Choroid plexus epithelial cell (primary cell): ENCODE measurements at regions not wholly inside any gene's neighbourhood (a gene's known extent, or its start where the extent isn't known, plus 50 kb on each side); places are given as distances from the start of the nearest gene placed in this dataset.

Experiments used
- DNase-seq: peaks from one replicate; pipeline ENCODE4 v3.0.0-alpha.2; 2010; ENCODE audit warnings: low read depth
- H3K4me3 ChIP-seq: 2 replicates; pipeline ENCODE4 v1.5.1; 2011; ENCODE audit warnings: low read depth, mild to moderate bottlenecking, control low read depth, low read length, moderate library complexity
- CTCF ChIP-seq: conservative IDR thresholded peaks from 2 replicates; pipeline ENCODE4 v1.5.1; 2011; ENCODE audit warnings: low read depth, mild to moderate bottlenecking, control low read depth, inconsistent platforms, low read length, moderate library complexity

- no peak for TF ChIP-seq CTCF
- H3K4me3 ChIP-seq: no peak overlapping the region
- peak; percentile 36 for DNase-seq
Measured at GRCh38 chr7:21317966-21318915, 109.6 kb upstream of the SP4 start.

- DNase-seq: no peak
- H3K4me3 ChIP-seq: no peak overlapping the region
- no peak for TF ChIP-seq CTCF
Measured at GRCh38 chr7:21318916-21319270, 109.0 kb upstream of the SP4 start.

GRCh38 chr7:21326241-21326640 is 101.6 kb upstream of the SP4 start:
- no peak for TF ChIP-seq CTCF
- H3K4me3 ChIP-seq: no peak overlapping the region
- no peak for DNase-seq

- TF ChIP-seq CTCF: no peak
- no peak for DNase-seq
- H3K4me3 ChIP-seq: no peak overlapping the region
Measured at GRCh38 chr7:21326921-21327320, 101.0 kb upstream of the SP4 start.

- no peak overlapping the region for H3K4me3 ChIP-seq
- no peak for DNase-seq
- TF ChIP-seq CTCF: no peak
Measured at GRCh38 chr7:21327422-21328409, 100.2 kb upstream of the SP4 start.

GRCh38 chr7:21330462-21331178 is 97.3 kb upstream of the SP4 start:
- DNase-seq: no peak
- no peak overlapping the region for H3K4me3 ChIP-seq
- no peak for TF ChIP-seq CTCF
